Heart left ventricle (tissue), 16 donors: ENCODE measurements at regions not wholly inside any gene's neighbourhood (a gene's known extent, or its start where the extent isn't known, plus 50 kb on each side); places are given as distances from the start of the nearest gene placed in this dataset.

Source experiments
- ATAC-seq, 4 donors: fragments of 200-7000 bp; cut with Tn5 transposase; one replicate each; pipeline ENCODE4 v1.9.1; 2020 to 2022; ENCODE audit warnings: moderate library complexity in 4 of 4, mild to moderate bottlenecking in 3 of 4, moderate number of reproducible peaks in 1 of 4
- DNase-seq, 5 donors: peaks; one replicate each; pipeline ENCODE4 v3.0.0-alpha.2; 2020
- H3K27ac ChIP-seq, 12 donors: fragments of 200-600 bp; sonication (generic) in 4 of 12; one replicate each; pipeline versions ENCODE4 v1.5.0 to v1.8.0; 2016 to 2022; ENCODE audit warnings: mild to moderate bottlenecking in 2 of 12
- H3K27me3 ChIP-seq, 9 donors: fragments of 200-600 bp; sonication (generic) in 2 of 9; one replicate each; pipeline versions ENCODE4 v1.5.1 to v1.8.0; 2016 to 2022; ENCODE audit warnings: mild to moderate bottlenecking in 3 of 9
- H3K36me3 ChIP-seq, 9 donors: fragments of 200-600 bp; sonication (generic) in 2 of 9; one replicate each; pipeline versions ENCODE4 v1.5.0 to v1.8.0; 2018 to 2022; ENCODE audit warnings: mild to moderate bottlenecking in 2 of 9
- H3K4me1 ChIP-seq, 12 donors: fragments of 200-600 bp; sonication (generic) in 4 of 12; one replicate each; pipeline versions ENCODE4 v1.5.0 to v1.8.0; 2016 to 2022; ENCODE audit warnings: mild to moderate bottlenecking in 3 of 12
- H3K4me3 ChIP-seq, 12 donors: fragments of 200-600 bp; sonication (generic) in 4 of 12; one replicate each; pipeline versions ENCODE4 v1.5.0 to v1.8.0; 2017 to 2022; ENCODE audit warnings: mild to moderate bottlenecking in 9 of 12, moderate library complexity in 4 of 12
- H3K9me3 ChIP-seq, 12 donors: fragments of 200-600 bp; sonication (generic) in 4 of 12; one replicate each; pipeline versions ENCODE4 v1.5.0 to v1.8.0; 2016 to 2022; ENCODE audit warnings: mild to moderate bottlenecking in 1 of 12
- POLR2A ChIP-seq, 2 donors: fragments of 450-650 bp; IDR thresholded peaks; one replicate each; pipeline ENCODE4 v1.6.1; 2017; ENCODE audit warnings: antibody characterized with exemption in 2 of 2, mild to moderate bottlenecking in 2 of 2, moderate library complexity in 2 of 2
- WGBS, 4 donors: extraction: QIAGEN DNeasy Blood & Tissue Kit in 2 of 4; methylation state at CpG; one replicate each; pipeline versions ENCODE4 v1.1.5 to v1.1.7; 2013 to 2018; 5-methylcytosine and 5-hydroxymethylcytosine counted together
- intact Hi-C, 10 donors: fragments of 100-400 bp; cut with DNase I; formaldehyde crosslinking; loops; one replicate each; pipeline versions ENCODE4 v1.11.1 to v1.14.2; 2022
- TF ChIP-seq, protein P1 (sequence below), 12 donors: fragments of 200-600 bp; sonication (generic) in 4 of 12; IDR thresholded peaks; one replicate each; pipeline versions ENCODE4 v1.5.0 to v1.8.0; 2018 to 2022; ENCODE audit warnings: antibody characterized with exemption in 12 of 12, mild to moderate bottlenecking in 5 of 12
- donor health status: ischemic (EF 13 %, LVEDD 7.1; RV severe dilation, severe dysfunction).
- donor health status: healthy with polysubstance abuse.
- donor health status: DM: no; HTN: yes; CAD: no.
- donor health status: DM: no; HTN: no; CAD: no.
- donor health status: ischemic (EF 25% LVEDD 6.9; RV normal size, moderate dysfunction).
- donor health status: ischemic (EF 25% LVEDD 5.7; RV mildly dilated, moderate dysfunction).
- donor health status: healthy.
- donor health status: DM: yes; HTN: yes; CAD: no.
- donor health status: ischemic (EF 35%, LVEDD 5.7; RV mildly dilated, moderate dysfunction).
- donor health status: nonischemic (EF 11% LVEDD 7.7; RV severe dilation, severe dysfunction).
- donor health status: DM: yes; HTN: yes; CAD: no.
- donor health status: PGD.
- donor health status: ischemic (EF 29% LVEDD 5.4; RV normal size, mild dysfunction).
- donor health status: nonischemic (EF 23%, LVEDD 6.1; RV moderate dilation, normal function).

DNA sequence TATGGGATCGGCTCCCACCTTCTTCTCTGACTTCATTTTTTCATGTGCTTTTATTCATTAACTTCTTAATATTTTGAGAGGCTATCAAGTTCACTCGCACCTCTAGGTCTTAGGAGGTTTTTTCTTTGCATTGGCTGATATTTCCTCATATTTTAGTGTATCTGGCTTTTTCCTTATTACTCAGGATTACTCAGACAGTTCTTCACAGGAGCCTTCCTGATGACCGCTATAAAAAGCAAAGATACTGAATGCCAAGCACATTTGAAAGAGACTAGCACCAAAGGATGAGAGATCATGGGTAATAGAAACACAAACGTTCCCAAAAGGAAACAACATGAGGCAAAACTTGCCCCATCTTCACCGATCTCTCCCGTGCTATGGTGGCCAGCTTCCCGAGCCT, 409.2 kb upstream of the KLF6 start:
- WGBS, 4 donors, result 96 to 98% (median 97%) methylated on average over 7 of the region's 7 CpGs
- H3K27me3 ChIP-seq, result no peaks in the 10 kb centered on the region
- no peaks in the 10 kb centered on the region for H3K9me3 ChIP-seq
- no peak overlapping the region for H3K4me3 ChIP-seq
- DNase-seq (no peak), ATAC-seq (no peak)
- peaks cover 0 to 27% (median 22%) of the 10 kb centered on the region in 12 donors for H3K4me1 ChIP-seq
- intact Hi-C loops, result no loop called here
- no peaks in the 10 kb centered on the region for H3K36me3 ChIP-seq
- TF ChIP-seq, protein P1, sequence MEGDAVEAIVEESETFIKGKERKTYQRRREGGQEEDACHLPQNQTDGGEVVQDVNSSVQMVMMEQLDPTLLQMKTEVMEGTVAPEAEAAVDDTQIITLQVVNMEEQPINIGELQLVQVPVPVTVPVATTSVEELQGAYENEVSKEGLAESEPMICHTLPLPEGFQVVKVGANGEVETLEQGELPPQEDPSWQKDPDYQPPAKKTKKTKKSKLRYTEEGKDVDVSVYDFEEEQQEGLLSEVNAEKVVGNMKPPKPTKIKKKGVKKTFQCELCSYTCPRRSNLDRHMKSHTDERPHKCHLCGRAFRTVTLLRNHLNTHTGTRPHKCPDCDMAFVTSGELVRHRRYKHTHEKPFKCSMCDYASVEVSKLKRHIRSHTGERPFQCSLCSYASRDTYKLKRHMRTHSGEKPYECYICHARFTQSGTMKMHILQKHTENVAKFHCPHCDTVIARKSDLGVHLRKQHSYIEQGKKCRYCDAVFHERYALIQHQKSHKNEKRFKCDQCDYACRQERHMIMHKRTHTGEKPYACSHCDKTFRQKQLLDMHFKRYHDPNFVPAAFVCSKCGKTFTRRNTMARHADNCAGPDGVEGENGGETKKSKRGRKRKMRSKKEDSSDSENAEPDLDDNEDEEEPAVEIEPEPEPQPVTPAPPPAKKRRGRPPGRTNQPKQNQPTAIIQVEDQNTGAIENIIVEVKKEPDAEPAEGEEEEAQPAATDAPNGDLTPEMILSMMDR (IDR thresholded peaks at IDR 0.05), result no peak
- no peak for TF ChIP-seq POLR2A (IDR thresholded peaks at IDR 0.05)
- no peak overlapping the region for H3K27ac ChIP-seq

DNA sequence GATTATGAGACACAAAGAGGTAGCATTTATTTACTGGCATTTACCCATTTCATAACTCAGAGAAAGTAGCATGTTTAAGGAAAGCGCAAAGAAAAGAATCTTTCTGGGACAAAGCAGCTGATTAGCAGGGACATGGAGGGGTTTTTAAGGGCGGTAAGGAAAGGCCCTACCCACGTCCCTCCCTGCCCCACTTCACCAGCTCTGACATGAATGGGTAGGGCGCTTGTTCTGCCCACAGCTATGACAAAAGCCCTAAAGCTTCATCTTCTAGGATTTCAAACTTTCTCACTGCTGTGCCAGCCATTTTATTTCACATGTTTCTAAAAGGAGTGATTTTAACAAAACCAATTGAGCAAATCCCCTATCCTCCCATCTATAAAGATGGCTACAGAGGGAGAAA, 406.9 kb upstream of the KLF6 start:
- intact Hi-C loops, result no loop called here
- TF ChIP-seq, protein P1 (IDR thresholded peaks at IDR 0.05), result no peak
- TF ChIP-seq POLR2A (IDR thresholded peaks at IDR 0.05), result no peak

DNA sequence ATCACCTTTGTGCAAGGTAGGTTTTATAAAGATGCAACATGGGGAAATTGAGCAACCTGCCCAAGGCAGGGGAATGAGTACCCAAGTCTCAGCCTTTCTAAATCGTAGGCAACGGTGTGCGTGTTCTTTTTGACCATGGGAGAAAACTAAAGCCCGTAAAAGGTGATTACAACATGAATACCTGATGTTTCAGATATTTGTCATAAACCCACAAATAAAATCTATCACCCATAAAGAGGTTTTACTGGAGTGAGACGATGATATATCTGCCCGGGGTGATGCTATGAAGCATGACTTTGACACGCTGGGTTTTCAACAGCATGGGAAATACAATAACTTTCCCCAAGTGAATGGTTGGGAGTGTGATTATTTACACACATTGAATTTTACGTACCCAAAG, 406.3 kb upstream of the KLF6 start:
- no peak for ATAC-seq
- no peak for DNase-seq
- 95 to 98% (median 97%) methylated on average over 8 of the region's 8 CpGs for WGBS, 4 donors
- H3K9me3 ChIP-seq, result no peaks in the 10 kb centered on the region
- no peaks in the 10 kb centered on the region for H3K27me3 ChIP-seq
- peaks cover 0 to 6% (median 5%) of the 10 kb centered on the region in 12 donors for H3K4me1 ChIP-seq
- intact Hi-C loops, result no loop called here
- H3K36me3 ChIP-seq, result no peaks in the 10 kb centered on the region
- no peak overlapping the region for H3K27ac ChIP-seq
- H3K4me3 ChIP-seq, result no peak overlapping the region
- TF ChIP-seq, protein P1 (IDR thresholded peaks at IDR 0.05), result no peak

More for the DNA sequence above, 406.9 kb upstream of the KLF6 start:
- 86 to 98% (median 96%) methylated on average over 4 of the region's 4 CpGs for WGBS, 4 donors
- Histone ChIP-seq H3K4me3 (no peak overlapping the region), H3K27ac (no peak overlapping the region), H3K4me1 (peaks cover 0 to 11% (median 10%) of the 10 kb centered on the region in 12 donors), H3K27me3 (no peaks in the 10 kb centered on the region), H3K9me3 (no peaks in the 10 kb centered on the region), H3K36me3 (no peaks in the 10 kb centered on the region)
- ATAC-seq (no peak), DNase-seq (no peak)

DNA sequence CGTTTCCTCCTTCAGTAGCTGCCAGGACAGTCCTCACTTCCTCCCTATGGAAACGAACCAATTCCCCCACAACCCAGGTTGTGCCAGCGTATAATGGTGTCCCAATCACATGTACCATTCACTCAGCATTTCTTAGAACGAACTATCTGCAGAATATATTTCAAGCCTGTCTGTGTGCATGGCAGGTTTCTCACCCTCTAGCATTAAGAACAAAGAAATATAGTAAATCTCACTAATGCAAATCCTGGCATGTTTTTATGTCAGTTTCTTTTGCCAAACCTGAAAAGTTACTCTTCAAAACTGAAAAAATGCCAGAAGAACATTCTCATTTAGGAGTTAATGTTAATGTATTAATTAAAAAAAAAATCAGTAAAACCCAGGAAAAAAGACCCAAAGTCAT, 405.9 kb upstream of the KLF6 start:
- Histone ChIP-seq H3K36me3 (no peaks in the 10 kb centered on the region), H3K27ac (no peak overlapping the region), H3K27me3 (no peaks in the 10 kb centered on the region), H3K9me3 (no peaks in the 10 kb centered on the region), H3K4me1 (peaks cover 0 to 1% (median under 1%) of the 10 kb centered on the region in 12 donors), H3K4me3 (no peak overlapping the region)
- intact Hi-C loops, result no loop called here
- no peak for TF ChIP-seq POLR2A (IDR thresholded peaks at IDR 0.05)
- TF ChIP-seq, protein P1 (IDR thresholded peaks at IDR 0.05), result no peak
- DNase-seq, result no peak
- ATAC-seq, result no peak
- 79 to 93% (median 87%) methylated on average over 4 of the region's 4 CpGs for WGBS, 4 donors
